Stimulated activated CD4-positive, alpha-beta T cell treated with anti-CD3 and anti-CD28 coated beads, Interleukin-12 subunit alpha, Interleukin-12 subunit beta, amount 100 ng/mL, for 48 hours (primary cell): ENCODE measurements at regions not wholly inside any gene's neighbourhood (a gene's known extent, or its start where the extent isn't known, plus 50 kb on each side); places are given as distances from the start of the nearest gene placed in this dataset.
A peak's percentile ranks its signal among the peaks of the same experiment; 100 is the strongest.

Experiments
- DNase-seq, 3 donors: peaks; one replicate each; pipeline ENCODE4 v3.0.0-alpha.2; 2020; ENCODE audit warnings: low read depth in 2 of 3, low spot score in 1 of 3

DNA sequence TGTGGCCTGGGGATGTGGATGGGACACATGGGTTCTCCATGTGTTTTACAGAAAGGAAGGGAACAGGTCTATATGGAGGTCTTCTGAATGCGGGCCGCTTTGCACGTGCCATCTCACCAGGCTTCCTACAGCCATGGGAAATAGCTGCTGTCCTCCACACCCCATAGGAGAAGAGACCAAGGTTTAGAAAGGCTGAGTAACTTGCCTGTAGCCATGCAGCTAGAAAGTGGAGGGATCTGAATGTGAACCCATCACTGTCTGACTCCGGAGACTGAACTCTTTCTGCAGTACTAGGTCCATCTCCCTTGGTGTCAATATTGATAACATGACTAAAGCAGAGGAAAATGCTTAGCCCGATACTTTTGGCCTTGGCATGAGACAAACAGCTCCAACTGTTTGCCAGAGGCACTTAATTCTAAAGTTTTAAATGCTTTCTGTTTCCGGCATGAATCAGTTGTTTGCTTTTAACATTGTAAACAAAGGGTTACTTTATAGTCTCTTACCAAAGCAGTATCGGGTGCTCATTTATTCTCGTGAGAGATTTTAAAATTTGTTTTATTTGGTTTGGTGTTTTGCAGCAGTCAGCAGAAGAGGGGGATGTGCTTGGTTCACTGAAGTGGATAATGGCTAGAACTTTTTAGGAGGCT, 64.8 kb upstream of the LOXL4 start:
- DNase-seq, result no peak

DNA sequence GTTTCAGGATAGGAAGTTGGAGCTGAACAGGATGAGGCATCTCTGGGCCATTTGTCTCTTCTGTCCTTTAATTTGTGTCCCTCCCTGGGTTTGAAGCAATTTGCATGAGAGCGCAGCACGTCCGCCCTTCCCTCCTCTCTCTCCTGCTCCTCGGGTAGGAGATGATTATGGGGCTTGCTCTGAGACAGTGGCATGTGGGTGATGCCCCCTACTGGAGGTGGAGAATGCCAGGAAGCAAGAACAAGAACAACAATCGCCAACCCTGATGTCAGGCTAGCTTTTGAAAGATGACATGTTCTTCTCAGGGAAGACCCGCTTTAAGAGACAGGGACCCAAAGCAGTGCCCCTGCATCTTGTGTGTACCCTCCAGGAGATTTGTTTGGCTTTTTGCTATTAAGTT, 63.9 kb upstream of the LOXL4 start:
- DNase-seq, result peak in 1 of 3 donors; percentile 4

- DNase-seq, result no peak
Measured at GRCh38 chr10:98330987-98331386, 63.0 kb upstream of the LOXL4 start.

- DNase-seq, result no peak
Measured at GRCh38 chr10:98328640-98329039, 60.6 kb upstream of the LOXL4 start.

DNA sequence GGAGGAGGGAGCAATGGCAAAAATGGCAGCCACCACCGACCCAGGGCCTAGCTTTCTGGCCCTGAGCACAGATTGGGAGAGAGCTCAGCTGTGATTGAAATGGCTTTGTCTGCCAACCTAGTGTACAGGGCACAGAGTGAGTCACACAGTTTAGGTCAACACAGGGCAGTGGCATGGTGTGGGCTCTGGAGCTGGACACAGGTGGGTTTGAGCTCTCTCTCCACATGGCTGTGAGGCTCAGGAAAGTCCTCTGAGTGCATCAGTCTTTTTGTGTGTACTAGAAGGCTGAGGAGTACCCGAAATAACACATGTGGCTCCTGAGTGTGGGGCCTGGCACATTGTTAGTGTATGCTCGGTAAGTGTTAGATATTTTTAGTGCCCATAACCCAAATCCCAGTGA, 60.2 kb upstream of the LOXL4 start:
- DNase-seq, result no peak

GRCh38 chr10:98326621-98327027, 58.6 kb upstream of the LOXL4 start:
- no peak for DNase-seq

DNA sequence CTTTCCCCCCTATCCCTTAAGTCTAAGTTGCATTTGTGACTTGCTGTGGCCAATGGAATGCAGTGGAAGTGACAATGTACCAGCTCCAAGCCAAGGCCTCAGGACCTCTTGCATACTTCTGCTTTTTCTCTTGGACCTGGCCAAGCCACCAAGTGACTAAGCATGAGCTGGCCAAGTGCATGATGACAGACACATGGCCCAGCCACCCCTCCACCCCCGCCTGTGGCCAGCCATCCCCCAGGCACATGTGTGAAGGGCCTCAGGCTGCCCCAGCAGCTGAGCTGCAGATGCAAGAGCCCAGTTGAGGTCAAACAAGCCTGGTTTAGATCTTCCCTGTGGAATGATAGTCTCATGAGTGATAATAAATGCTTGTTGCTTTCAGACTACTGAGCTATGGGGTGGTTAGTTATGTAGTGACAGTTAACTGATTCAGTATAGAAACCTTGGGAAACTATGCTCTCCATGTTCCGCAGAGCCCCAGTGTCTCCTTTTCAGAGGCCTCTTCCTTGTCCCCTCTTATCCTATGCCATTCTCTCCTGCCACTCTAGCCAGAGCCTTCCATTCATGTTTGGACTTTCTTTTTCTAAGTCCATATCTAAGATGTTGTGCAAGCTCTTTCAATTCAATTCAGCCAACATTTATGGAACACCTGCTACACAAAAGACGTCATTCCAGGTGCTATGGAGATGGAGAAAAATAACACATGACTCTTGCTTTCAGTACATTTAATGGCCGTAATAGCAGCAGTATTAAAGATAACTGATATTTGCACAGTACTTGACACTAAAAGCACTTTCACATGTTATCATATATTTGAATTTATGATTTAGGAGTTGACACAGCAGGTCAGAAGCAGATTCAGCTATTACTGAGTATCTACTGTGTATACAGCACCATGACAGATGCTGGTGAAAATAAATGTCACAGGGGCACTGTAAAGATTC, 55.5 kb upstream of the LOXL4 start:
- DNase-seq, result no peak

- no peak for DNase-seq
Measured at GRCh38 chr10:98321186-98321780, 53.3 kb upstream of the LOXL4 start.

- DNase-seq, result no peak
Measured at GRCh38 chr10:98320486-98321185, 52.6 kb upstream of the LOXL4 start.

DNA sequence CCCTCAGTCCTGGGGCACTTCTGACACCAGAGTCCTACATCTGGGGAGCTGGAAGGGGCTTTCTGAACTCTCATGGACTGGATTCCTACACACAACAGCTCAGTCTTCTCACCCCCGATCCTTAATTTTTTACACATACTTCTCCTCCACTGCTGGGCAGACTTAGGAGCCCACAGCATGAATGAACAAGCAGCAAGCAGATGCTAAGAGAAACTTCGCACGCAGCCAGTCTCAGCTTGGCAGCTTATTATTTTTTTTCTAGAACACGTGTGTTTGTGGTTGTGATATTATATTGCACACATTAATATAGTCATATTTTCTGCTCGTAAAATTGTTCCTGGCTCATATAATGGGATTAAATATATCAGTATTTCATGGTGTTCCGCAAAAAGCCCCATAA, 50.9 kb upstream of the LOXL4 start:
- DNase-seq, result no peak
